ENCODE measurements at regions not wholly inside any gene's neighbourhood (a gene's known extent, or its start where the extent isn't known, plus 50 kb on each side); places are given as distances from the start of the nearest gene placed in this dataset.

GRCh38 chr6:21828704-21829103 lies 235.2 kb downstream of the SOX4 start:
- no peak for ATAC-seq
- TF ChIP-seq, protein P1, sequence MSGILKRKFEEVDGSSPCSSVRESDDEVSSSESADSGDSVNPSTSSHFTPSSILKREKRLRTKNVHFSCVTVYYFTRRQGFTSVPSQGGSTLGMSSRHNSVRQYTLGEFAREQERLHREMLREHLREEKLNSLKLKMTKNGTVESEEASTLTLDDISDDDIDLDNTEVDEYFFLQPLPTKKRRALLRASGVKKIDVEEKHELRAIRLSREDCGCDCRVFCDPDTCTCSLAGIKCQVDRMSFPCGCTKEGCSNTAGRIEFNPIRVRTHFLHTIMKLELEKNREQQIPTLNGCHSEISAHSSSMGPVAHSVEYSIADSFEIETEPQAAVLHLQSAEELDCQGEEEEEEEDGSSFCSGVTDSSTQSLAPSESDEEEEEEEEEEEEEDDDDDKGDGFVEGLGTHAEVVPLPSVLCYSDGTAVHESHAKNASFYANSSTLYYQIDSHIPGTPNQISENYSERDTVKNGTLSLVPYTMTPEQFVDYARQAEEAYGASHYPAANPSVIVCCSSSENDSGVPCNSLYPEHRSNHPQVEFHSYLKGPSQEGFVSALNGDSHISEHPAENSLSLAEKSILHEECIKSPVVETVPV (CRISPR knock-in tag; IDR thresholded peaks at IDR 0.05), result no peak
- TF ChIP-seq PPARA (CRISPR knock-in tag; IDR thresholded peaks at IDR 0.05; ENCODE audit: borderline replicate concordance) (no peak), ZNF70 (CRISPR knock-in tag; IDR thresholded peaks at IDR 0.05) (no peak), BACH2 (CRISPR knock-in tag; IDR thresholded peaks at IDR 0.05; ENCODE audit: borderline replicate concordance) (no peak), CREB5 (CRISPR knock-in tag; IDR thresholded peaks at IDR 0.05; ENCODE audit: low read depth) (no peak), POU6F1 (CRISPR knock-in tag; IDR thresholded peaks at IDR 0.05; ENCODE audit: borderline replicate concordance, low read depth) (no peak), OSR1 (CRISPR knock-in tag; IDR thresholded peaks at IDR 0.05) (no peak), ZFP30 (CRISPR knock-in tag; IDR thresholded peaks at IDR 0.05) (no peak), CSDC2 (CRISPR knock-in tag; IDR thresholded peaks at IDR 0.05) (no peak)

DNA sequence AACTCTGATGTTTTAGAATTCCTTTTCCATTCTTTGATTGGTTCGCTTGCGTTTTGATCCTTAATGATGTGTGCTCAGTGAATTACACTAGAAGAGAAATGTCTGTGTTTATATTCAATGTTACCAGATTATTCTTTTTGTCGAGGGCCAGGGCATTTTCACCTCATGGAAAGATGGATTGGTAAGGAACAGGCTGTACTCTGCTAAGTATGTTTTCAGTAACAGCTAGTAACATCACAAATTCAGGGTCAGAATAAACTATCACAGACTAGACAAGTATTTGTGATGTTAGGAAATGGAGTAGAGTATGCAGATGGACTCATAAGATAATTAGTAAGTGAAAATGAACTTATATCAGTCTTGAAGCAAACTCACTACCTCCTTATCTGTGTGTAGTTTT lies 235.6 kb downstream of the SOX4 start:
- TF ChIP-seq TCF4 (CRISPR knock-in tag; IDR thresholded peaks at IDR 0.05; ENCODE audit: borderline replicate concordance), result no peak
- TF ChIP-seq TSHZ2 (CRISPR knock-in tag; IDR thresholded peaks at IDR 0.05), result no peak
- ATAC-seq, result no peak

DNA sequence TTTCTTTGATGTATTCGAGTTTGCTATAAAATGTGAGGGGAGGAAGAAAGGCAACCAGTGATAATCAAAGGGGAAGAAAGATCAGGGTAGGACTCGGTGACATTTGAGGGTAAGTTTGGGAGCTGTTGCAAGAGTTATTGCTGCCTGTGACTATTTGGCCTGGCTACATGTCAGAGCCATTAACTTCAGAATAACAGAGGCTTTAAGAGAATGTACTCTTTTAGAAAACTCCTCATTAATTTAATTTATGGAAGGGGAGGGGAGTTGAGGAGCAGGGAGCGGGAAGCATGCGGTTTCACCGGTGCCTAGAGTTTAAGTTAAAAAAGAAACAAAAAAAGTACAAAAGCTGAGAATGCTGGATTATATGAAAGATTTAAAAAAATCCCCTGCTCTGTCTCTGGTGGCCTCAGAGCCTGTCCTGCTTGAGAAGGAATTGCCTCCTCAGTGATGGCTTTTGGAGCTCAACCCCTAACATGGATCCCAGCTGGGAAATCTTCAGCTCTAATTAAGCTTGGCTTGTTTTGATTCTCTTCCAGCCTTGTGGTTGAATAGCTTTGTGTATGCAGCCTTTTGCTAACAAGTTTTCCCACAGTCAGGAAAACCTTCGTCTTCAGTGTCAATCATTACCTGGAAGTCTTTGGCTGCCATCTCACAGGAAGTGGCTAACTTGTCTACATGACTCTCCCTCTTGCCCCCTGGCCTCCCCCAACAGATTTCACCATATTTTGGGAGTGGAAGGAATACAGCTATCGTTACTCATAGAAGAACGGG lies 238.2 kb downstream of the SOX4 start:
- peak; percentile 42 for TF ChIP-seq ISL1 (CRISPR knock-in tag; IDR thresholded peaks at IDR 0.05)
- no peak for TF ChIP-seq TSHZ2 (CRISPR knock-in tag; IDR thresholded peaks at IDR 0.05)
- peak; percentile 90 for ATAC-seq

DNA sequence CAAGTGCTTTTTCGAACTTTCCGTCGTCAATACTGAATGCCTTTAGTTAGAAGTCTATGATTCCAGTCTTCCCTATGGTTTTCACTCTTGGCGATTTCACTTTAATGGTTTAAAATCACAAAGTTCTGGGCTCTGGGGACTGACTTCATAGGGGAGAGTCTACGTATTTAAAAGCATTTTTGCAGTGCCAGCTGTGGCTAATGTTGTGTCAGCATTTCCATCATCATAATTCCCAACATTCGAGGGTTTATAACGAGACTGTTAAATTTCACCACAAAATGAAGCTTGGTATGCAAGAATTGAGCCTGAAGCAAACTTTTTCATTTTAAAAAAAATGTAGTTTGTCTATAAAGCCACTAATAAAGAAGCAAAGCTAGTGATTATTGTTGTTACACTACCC lies 242.7 kb downstream of the SOX4 start:
- ATAC-seq, result no peak
- TF ChIP-seq GLIS3 (CRISPR knock-in tag; IDR thresholded peaks at IDR 0.05) (no peak), OSR1 (CRISPR knock-in tag; IDR thresholded peaks at IDR 0.05) (no peak), TCF4 (CRISPR knock-in tag; IDR thresholded peaks at IDR 0.05; ENCODE audit: borderline replicate concordance) (no peak), ARNTL (CRISPR knock-in tag; IDR thresholded peaks at IDR 0.05; ENCODE audit: borderline replicate concordance, low read depth) (no peak), RARB (CRISPR knock-in tag; IDR thresholded peaks at IDR 0.05) (no peak), ZC3H10 (CRISPR knock-in tag; IDR thresholded peaks at IDR 0.05) (no peak), ISL1 (CRISPR knock-in tag; IDR thresholded peaks at IDR 0.05) (no peak), CREB5 (CRISPR knock-in tag; IDR thresholded peaks at IDR 0.05; ENCODE audit: low read depth) (no peak), ZNF70 (CRISPR knock-in tag; IDR thresholded peaks at IDR 0.05) (no peak), POU6F1 (CRISPR knock-in tag; IDR thresholded peaks at IDR 0.05; ENCODE audit: borderline replicate concordance, low read depth) (no peak), CSDC2 (CRISPR knock-in tag; IDR thresholded peaks at IDR 0.05) (no peak), PPARA (CRISPR knock-in tag; IDR thresholded peaks at IDR 0.05; ENCODE audit: borderline replicate concordance) (no peak), ZFP3 (CRISPR knock-in tag; IDR thresholded peaks at IDR 0.05) (no peak), BACH2 (CRISPR knock-in tag; IDR thresholded peaks at IDR 0.05; ENCODE audit: borderline replicate concordance) (no peak), ZNF565 (CRISPR knock-in tag; conservative IDR thresholded peaks at IDR 0.05; ENCODE audit: low read depth) (no peak), ZNF8 (CRISPR knock-in tag; IDR thresholded peaks at IDR 0.05) (no peak)
- TF ChIP-seq, protein P1 (CRISPR knock-in tag; IDR thresholded peaks at IDR 0.05), result no peak
